GM12892 (cell line): ENCODE measurements at regions not wholly inside any gene's neighbourhood (a gene's known extent, or its start where the extent isn't known, plus 50 kb on each side); places are given as distances from the start of the nearest gene placed in this dataset.

Experiments used
- POLR2A ChIP-seq: IDR thresholded peaks from 2 replicates; pipeline ENCODE4 v1.6.1; 2011; ENCODE audit warnings: low read depth, low read length, control low read depth
- POLR2AphosphoS5 ChIP-seq: IDR thresholded peaks from 2 replicates; pipeline ENCODE4 v1.6.1; 2011; ENCODE audit warnings: low read depth, low read length, control low read depth
- TAF1 ChIP-seq: IDR thresholded peaks from 2 replicates; pipeline ENCODE4 v1.6.1; 2011; ENCODE audit warnings: low read depth, mild to moderate bottlenecking, control low read depth, low read length, borderline replicate concordance

DNA sequence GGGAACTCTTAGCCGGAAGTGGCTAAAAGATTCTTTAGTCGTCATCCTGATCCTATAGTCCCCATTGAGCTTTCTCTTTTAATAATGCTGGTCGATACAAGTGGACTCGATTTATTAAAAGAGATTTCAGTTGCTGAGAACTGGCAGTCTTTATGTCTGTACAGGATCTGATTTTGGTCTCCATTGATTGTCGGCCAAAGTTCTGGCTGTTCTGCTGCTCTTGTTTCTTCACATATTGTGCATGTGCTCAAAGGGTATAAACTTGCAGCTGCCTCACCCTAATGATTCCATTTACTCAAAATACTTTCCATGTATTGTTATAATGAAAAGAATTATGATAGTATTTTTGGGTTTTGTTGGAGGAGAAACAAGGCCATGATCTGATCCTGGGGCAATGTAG is 100.7 kb upstream of the CTTNBP2 start:
- TF ChIP-seq POLR2A = no peak
- TF ChIP-seq POLR2AphosphoS5 = no peak
- TF ChIP-seq TAF1 = no peak
